Spleen (tissue), 11 donors: ENCODE measurements at regions not wholly inside any gene's neighbourhood (a gene's known extent, or its start where the extent isn't known, plus 50 kb on each side); places are given as distances from the start of the nearest gene placed in this dataset.

Source experiments
- DNase-seq: peaks from one replicate; pipeline ENCODE4 v3.0.0-alpha.2; 2020
- H3K27ac ChIP-seq, 8 donors: fragments of 200-600 bp; sonication (generic) in 7 of 8; 1 replicate in 4 of 8; 2 replicates in 4 of 8; pipeline versions ENCODE4 v1.5.0 to v1.8.0; 2016 to 2021; ENCODE audit warnings: inconsistent platforms in 4 of 8, mild to moderate bottlenecking in 4 of 8, moderate library complexity in 1 of 8
- H3K27me3 ChIP-seq, 7 donors: fragments of 200-600 bp; sonication (generic) in 6 of 7; replicated peaks in 1 of 7; 1 replicate in 4 of 7; 2 replicates in 3 of 7; pipeline versions ENCODE4 v1.5.0 to v1.8.0; 2016 to 2021; ENCODE audit warnings: inconsistent platforms in 3 of 7, mild to moderate bottlenecking in 1 of 7
- H3K36me3 ChIP-seq, 6 donors: fragments of 200-600 bp; sonication (generic) in 5 of 6; 1 replicate in 4 of 6; 2 replicates in 2 of 6; pipeline versions ENCODE4 v1.5.0 to v1.8.0; 2016 to 2021; ENCODE audit warnings: inconsistent platforms in 2 of 6
- H3K4me1 ChIP-seq, 6 donors: fragments of 200-600 bp; sonication (generic) in 5 of 6; 1 replicate in 3 of 6; 2 replicates in 3 of 6; pipeline versions ENCODE4 v1.5.0 to v1.8.0; 2016 to 2021; ENCODE audit warnings: inconsistent platforms in 3 of 6
- H3K4me3 ChIP-seq, 8 donors: fragments of 200-600 bp; sonication (generic) in 7 of 8; 1 replicate in 4 of 8; 2 replicates in 4 of 8; pipeline versions ENCODE4 v1.5.0 to v1.8.0; 2016 to 2021; ENCODE audit warnings: inconsistent platforms in 4 of 8, mild to moderate bottlenecking in 4 of 8, moderate library complexity in 2 of 8
- H3K9me3 ChIP-seq, 8 donors: fragments of 200-600 bp; sonication (generic) in 7 of 8; 1 replicate in 4 of 8; 2 replicates in 4 of 8; pipeline versions ENCODE4 v1.5.0 to v1.8.0; 2016 to 2021; ENCODE audit warnings: inconsistent platforms in 4 of 8
- POLR2A ChIP-seq, 3 donors: fragments of 450-650 bp; IDR thresholded peaks; one replicate each; pipeline ENCODE4 v1.5.1; 2017; ENCODE audit warnings: antibody characterized with exemption in 3 of 3, mild to moderate bottlenecking in 1 of 3
- POLR2AphosphoS5 ChIP-seq, 3 donors: sonication (generic); formaldehyde crosslinking; IDR thresholded peaks; one replicate each; pipeline ENCODE4 v1.5.1; 2017; ENCODE audit warnings: antibody characterized with exemption in 3 of 3
- WGBS, 5 donors: extraction: QIAGEN DNeasy Blood & Tissue Kit in 3 of 5; methylation state at CpG; one replicate each; pipeline versions ENCODE4 v1.1.5 to v1.1.7; 2013 to 2018; 5-methylcytosine and 5-hydroxymethylcytosine counted together
- intact Hi-C: fragments of 100-400 bp; cut with DNase I; formaldehyde crosslinking; loops from one replicate; pipeline ENCODE4 v1.15.0; 2023; ENCODE audit warnings: low total_unique reads
- TF ChIP-seq, protein P1 (sequence below), 11 experiments: fragments of 200-600 bp in 7 of 11; fragments of 450-650 bp in 4 of 11; sonication (generic) in 4 of 11; IDR thresholded peaks in 8 of 11; conservative IDR thresholded peaks in 3 of 11; 1 replicate in 7 of 11; 2 replicates in 4 of 11; pipeline versions ENCODE4 v1.4.0 to v1.8.0; 2016 to 2021; ENCODE audit warnings: antibody characterized with exemption in 11 of 11, inconsistent platforms in 4 of 11, mild to moderate bottlenecking in 1 of 11
- donor health status: healthy with polysubstance abuse.
- donor health status: DM: no; HTN: no; CAD: no; lungs with moderate emphysema.
- donor health status: DM: no; HTN: no; CAD: no.
- donor health status: Bipolar disorder and iron deficiency.
- donor health status: healthy.
- donor health status: DM: no; HTN: no; CAD: no.
- donor health status: DM: yes; HTN: yes; CAD: no.

DNA sequence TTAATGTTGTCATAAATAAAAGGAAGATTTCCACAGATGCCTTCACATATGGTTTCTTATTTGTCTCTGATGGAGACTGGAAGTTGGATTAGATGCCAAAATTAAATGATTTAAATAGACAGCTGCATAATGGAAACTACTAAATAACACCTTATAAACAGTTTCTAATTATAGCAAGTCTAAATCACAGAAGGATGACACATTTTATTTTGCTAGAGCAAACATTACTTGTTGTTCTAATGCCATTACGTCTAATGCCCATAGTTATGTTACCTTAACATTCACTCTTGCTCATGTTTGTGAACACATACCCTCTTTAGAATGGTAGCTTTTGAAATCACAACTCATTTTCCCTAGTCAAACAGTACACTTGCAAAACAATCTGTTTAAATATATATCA is 92.8 kb downstream of the ZIC4 start:
- no peaks in the 10 kb centered on the region for H3K4me1 ChIP-seq
- WGBS, 5 donors = 72 to 84% (median 78%) methylated on average over 1 of the region's 1 CpG
- intact Hi-C loops = no loop called here
- no peaks in the 10 kb centered on the region for H3K36me3 ChIP-seq
- no peak overlapping the region for H3K27ac ChIP-seq
- no peak for TF ChIP-seq POLR2AphosphoS5 (IDR thresholded peaks at IDR 0.05)
- TF ChIP-seq, protein P1, sequence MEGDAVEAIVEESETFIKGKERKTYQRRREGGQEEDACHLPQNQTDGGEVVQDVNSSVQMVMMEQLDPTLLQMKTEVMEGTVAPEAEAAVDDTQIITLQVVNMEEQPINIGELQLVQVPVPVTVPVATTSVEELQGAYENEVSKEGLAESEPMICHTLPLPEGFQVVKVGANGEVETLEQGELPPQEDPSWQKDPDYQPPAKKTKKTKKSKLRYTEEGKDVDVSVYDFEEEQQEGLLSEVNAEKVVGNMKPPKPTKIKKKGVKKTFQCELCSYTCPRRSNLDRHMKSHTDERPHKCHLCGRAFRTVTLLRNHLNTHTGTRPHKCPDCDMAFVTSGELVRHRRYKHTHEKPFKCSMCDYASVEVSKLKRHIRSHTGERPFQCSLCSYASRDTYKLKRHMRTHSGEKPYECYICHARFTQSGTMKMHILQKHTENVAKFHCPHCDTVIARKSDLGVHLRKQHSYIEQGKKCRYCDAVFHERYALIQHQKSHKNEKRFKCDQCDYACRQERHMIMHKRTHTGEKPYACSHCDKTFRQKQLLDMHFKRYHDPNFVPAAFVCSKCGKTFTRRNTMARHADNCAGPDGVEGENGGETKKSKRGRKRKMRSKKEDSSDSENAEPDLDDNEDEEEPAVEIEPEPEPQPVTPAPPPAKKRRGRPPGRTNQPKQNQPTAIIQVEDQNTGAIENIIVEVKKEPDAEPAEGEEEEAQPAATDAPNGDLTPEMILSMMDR (IDR thresholded peaks at IDR 0.05 in 8 of 11, conservative IDR thresholded peaks at IDR 0.05 in 3 of 11) = no peak
- no peak for TF ChIP-seq POLR2A (IDR thresholded peaks at IDR 0.05)
- peaks cover 0 to 3% (median 0%) of the 10 kb centered on the region in 8 donors for H3K9me3 ChIP-seq
- H3K4me3 ChIP-seq = no peak overlapping the region
- DNase-seq = no peak
- H3K27me3 ChIP-seq = no peaks in the 10 kb centered on the region

DNA sequence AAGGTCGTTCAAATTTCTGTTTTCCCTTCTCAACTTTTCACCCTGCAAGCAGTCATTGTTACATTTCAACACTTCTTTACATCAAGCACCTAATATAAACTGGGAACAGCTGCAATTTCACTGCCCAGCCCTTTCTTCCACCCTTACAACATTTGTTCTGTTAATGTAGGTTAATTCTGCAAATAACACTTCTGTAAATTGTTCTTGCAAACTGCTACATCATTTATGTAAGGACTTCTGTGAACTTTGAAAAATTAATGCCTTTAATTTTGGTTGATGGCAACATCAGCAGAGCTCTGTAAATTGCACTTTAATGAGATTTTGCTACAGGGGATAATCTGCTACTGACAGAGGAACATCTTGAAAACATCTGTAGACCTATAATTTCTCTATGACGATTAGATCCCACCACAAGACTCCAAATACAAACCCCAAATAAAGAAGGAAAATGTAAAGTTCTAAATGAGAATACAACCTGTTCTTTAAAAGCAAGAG is 93.5 kb downstream of the ZIC4 start:
- Histone ChIP-seq H3K27me3 (no peaks in the 10 kb centered on the region), H3K27ac (no peak overlapping the region), H3K4me1 (no peaks in the 10 kb centered on the region), H3K4me3 (no peak overlapping the region), H3K36me3 (no peaks in the 10 kb centered on the region), H3K9me3 (peaks cover 0 to 3% (median 0%) of the 10 kb centered on the region in 8 donors)
- no peak for TF ChIP-seq POLR2A (IDR thresholded peaks at IDR 0.05)
- no peak for TF ChIP-seq POLR2AphosphoS5 (IDR thresholded peaks at IDR 0.05)
- TF ChIP-seq, protein P1 (IDR thresholded peaks at IDR 0.05 in 8 of 11, conservative IDR thresholded peaks at IDR 0.05 in 3 of 11) = no peak
- 34 to 44% (median 43%) methylated on average over 2 of the region's 2 CpGs for WGBS, 5 donors
- DNase-seq = no peak
- intact Hi-C loops = no loop called here

DNA sequence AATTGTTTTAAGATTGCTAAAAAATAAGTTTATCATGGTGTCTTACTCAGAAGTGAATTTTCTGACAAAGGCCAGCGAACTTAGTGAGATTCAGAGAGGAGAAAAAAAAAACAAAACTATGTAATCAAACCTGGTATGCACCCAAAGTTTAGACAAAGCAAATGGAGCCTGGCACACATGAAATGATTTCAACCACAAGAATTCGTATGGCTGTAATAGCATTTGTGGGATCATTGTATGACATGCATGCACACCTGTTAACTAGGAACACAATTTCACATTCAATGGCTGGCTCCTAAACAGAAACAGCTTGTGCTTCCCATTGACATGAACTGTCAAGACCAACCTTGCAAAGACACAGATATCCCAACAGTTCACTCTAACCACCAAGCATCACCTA is 94.6 kb downstream of the ZIC4 start:
- no peaks in the 10 kb centered on the region for H3K9me3 ChIP-seq
- H3K27me3 ChIP-seq = no peaks in the 10 kb centered on the region
- TF ChIP-seq, protein P1 (IDR thresholded peaks at IDR 0.05 in 8 of 11, conservative IDR thresholded peaks at IDR 0.05 in 3 of 11) = no peak
- no peak for TF ChIP-seq POLR2AphosphoS5 (IDR thresholded peaks at IDR 0.05)
- TF ChIP-seq POLR2A (IDR thresholded peaks at IDR 0.05) = no peak
- DNase-seq = no peak
- intact Hi-C loops = no loop called here
- no peak overlapping the region for H3K27ac ChIP-seq
- 62 to 79% (median 69%) methylated on average over 2 of the region's 2 CpGs for WGBS, 5 donors
- H3K36me3 ChIP-seq = no peaks in the 10 kb centered on the region
- no peaks in the 10 kb centered on the region for H3K4me1 ChIP-seq
- no peak overlapping the region for H3K4me3 ChIP-seq

DNA sequence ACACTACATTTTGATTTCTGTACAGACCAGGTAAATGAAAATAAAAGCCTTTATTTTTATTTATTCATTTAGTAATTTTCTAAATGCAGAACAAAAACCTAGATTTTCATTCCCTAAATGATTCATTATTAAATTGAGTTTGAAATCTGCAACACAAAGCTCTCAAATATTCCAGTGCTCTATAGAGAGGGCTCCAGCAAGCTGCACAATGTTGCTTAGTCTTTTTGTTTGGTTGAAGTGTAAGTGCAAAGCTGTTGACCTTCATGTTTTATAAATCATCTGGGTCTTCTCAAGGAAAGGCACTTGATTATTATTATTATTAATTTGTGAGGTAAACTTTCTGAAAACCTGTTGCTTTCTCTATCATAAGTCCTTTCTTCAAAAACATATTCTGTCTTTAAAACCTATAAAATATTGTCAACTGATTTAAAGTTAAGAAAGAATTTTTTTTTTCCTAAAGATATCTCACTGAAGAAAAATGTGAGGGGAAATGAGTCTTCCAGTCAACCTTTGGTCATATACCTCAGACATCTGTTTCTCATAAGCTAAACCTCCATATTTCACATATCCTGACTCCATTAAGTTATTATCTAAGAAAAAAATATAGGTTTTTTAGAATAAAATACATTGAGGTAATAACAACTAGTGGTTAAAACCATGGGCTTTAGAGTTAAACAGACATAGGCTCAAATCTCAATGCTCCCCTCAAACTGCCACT is 100.7 kb downstream of the ZIC4 start:
- H3K4me3 ChIP-seq = no peak overlapping the region
- intact Hi-C loops = no loop called here
- no peaks in the 10 kb centered on the region for H3K27me3 ChIP-seq
- no peaks in the 10 kb centered on the region for H3K4me1 ChIP-seq
- TF ChIP-seq POLR2AphosphoS5 (IDR thresholded peaks at IDR 0.05) (no peak), POLR2A (IDR thresholded peaks at IDR 0.05) (no peak)
- TF ChIP-seq, protein P1 (IDR thresholded peaks at IDR 0.05 in 8 of 11, conservative IDR thresholded peaks at IDR 0.05 in 3 of 11) = no peak
- H3K9me3 ChIP-seq = peaks cover 0 to 4% (median 0%) of the 10 kb centered on the region in 8 donors
- no peaks in the 10 kb centered on the region for H3K36me3 ChIP-seq
- DNase-seq = no peak
- H3K27ac ChIP-seq = no peak overlapping the region
